NCI-H1694 treated with DMSO at 0.1 percent for 48 hours (cell line): ENCODE measurements at regions not wholly inside any gene's neighbourhood (a gene's known extent, or its start where the extent isn't known, plus 50 kb on each side); places are given as distances from the start of the nearest gene placed in this dataset.

ENCODE experiments used
- DNase-seq: peaks from one replicate; lab custom pipeline; 2025; lab: John Stamatoyannopoulos, UW

GRCh38 chr18:5640939-5641338 is 97.1 kb upstream of the EPB41L3 start:
- DNase-seq, result no peak

GRCh38 chr18:5639131-5639530 is 95.3 kb upstream of the EPB41L3 start:
- no peak for DNase-seq

GRCh38 chr18:5632041-5632440 is 88.2 kb upstream of the EPB41L3 start:
- no peak for DNase-seq

GRCh38 chr18:5630900-5631413 is 87.2 kb upstream of the EPB41L3 start:
- no peak for DNase-seq

- peak; percentile 46 for DNase-seq
Measured at GRCh38 chr18:5630057-5630899, 86.5 kb upstream of the EPB41L3 start.

- DNase-seq, result no peak
Measured at GRCh38 chr18:5628512-5629255, 84.9 kb upstream of the EPB41L3 start.

- DNase-seq, result no peak
Measured at GRCh38 chr18:5627776-5628511, 84.1 kb upstream of the EPB41L3 start.

GRCh38 chr18:5626130-5626880 is 82.5 kb upstream of the EPB41L3 start:
- DNase-seq, result no peak

GRCh38 chr18:5625076-5625475 is 81.3 kb upstream of the EPB41L3 start:
- no peak for DNase-seq

GRCh38 chr18:5622905-5623304 is 79.1 kb upstream of the EPB41L3 start:
- no peak for DNase-seq

GRCh38 chr18:5620289-5620688 is 76.5 kb upstream of the EPB41L3 start:
- no peak for DNase-seq

- DNase-seq, result no peak
Measured at GRCh38 chr18:5619376-5619775, 75.6 kb upstream of the EPB41L3 start.

GRCh38 chr18:5618047-5618688 is 74.4 kb upstream of the EPB41L3 start:
- DNase-seq, result no peak

GRCh38 chr18:5611221-5611620 is 67.4 kb upstream of the EPB41L3 start:
- DNase-seq, result no peak

- no peak for DNase-seq
Measured at GRCh38 chr18:5608846-5609245, 65.0 kb upstream of the EPB41L3 start.

- no peak for DNase-seq
Measured at GRCh38 chr18:5606951-5607350, 63.2 kb upstream of the EPB41L3 start.

GRCh38 chr18:5604778-5605177 is 61.0 kb upstream of the EPB41L3 start:
- no peak for DNase-seq

- DNase-seq, result no peak
Measured at GRCh38 chr18:5603153-5603552, 59.4 kb upstream of the EPB41L3 start.

- no peak for DNase-seq
Measured at GRCh38 chr18:5601188-5601624, 57.4 kb upstream of the EPB41L3 start.

GRCh38 chr18:5600378-5601071 is 56.7 kb upstream of the EPB41L3 start:
- DNase-seq, result peak; percentile 58
